C4-2B (cell line): ENCODE measurements at regions not wholly inside any gene's neighbourhood (a gene's known extent, or its start where the extent isn't known, plus 50 kb on each side); places are given as distances from the start of the nearest gene placed in this dataset.

Source experiments
- ZFX ChIP-seq: fragments of 450-650 bp; IDR thresholded peaks from 2 replicates; pipeline ENCODE4 v1.6.1; 2017
- TF ChIP-seq, protein P1 (sequence below): fragments of 450-650 bp; conservative IDR thresholded peaks from 2 replicates; pipeline ENCODE4 v1.5.1; 2017; ENCODE audit warnings: mild to moderate bottlenecking

DNA sequence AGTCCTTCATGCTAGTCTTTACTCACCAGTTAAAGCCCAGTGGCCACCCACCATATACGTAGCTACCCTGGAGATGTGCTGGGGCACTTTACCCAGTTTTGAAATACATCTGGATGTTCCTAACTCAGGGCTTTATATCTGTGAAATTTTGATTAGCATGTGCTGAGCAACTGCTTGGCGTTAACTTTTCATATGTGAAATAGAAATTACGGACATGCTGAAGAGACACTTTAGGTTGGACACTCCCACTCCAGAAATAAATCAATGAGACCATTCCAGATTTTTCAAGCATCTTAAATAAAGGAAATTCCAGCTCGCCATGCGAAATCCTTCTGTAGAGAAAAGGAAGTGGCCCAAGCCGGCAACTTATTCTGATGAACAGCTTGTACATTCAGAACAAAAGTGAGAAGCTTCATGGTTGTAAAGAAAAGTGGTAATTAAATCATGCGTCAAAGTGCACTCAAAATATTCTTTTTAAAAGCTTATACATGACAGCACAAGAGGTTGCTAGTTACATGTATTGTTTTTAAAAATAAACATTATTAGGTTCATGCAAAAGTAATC, 153.5 kb upstream of the ITGB1 start:
- TF ChIP-seq, protein P1, sequence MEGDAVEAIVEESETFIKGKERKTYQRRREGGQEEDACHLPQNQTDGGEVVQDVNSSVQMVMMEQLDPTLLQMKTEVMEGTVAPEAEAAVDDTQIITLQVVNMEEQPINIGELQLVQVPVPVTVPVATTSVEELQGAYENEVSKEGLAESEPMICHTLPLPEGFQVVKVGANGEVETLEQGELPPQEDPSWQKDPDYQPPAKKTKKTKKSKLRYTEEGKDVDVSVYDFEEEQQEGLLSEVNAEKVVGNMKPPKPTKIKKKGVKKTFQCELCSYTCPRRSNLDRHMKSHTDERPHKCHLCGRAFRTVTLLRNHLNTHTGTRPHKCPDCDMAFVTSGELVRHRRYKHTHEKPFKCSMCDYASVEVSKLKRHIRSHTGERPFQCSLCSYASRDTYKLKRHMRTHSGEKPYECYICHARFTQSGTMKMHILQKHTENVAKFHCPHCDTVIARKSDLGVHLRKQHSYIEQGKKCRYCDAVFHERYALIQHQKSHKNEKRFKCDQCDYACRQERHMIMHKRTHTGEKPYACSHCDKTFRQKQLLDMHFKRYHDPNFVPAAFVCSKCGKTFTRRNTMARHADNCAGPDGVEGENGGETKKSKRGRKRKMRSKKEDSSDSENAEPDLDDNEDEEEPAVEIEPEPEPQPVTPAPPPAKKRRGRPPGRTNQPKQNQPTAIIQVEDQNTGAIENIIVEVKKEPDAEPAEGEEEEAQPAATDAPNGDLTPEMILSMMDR = no peak
- no peak for TF ChIP-seq ZFX
